ENCODE measurements at regions not wholly inside any gene's neighbourhood (a gene's known extent, or its start where the extent isn't known, plus 50 kb on each side); places are given as distances from the start of the nearest gene placed in this dataset.

DNA sequence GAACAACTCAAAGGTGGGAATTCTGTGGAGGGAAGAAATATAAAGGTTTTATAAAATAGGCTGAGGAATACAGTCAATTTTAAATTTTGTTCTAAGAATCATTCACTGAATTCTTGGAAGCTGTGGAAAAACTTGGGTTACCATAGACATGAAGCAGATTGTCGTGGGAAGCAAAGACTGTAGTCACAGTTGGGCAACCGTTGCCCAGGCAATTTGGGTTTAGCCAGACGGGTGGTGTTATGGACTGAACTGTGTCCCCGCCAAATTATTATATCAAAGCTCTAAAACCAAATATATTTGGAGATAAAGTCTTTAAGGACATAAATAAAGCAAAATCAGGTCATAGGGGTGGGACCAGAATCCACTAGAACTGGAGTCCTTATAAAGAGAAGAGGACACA is 463.7 kb upstream of the CTNND2 start:
- no peak for DNase-seq (ENCODE audit: low read depth, low spot score)

DNA sequence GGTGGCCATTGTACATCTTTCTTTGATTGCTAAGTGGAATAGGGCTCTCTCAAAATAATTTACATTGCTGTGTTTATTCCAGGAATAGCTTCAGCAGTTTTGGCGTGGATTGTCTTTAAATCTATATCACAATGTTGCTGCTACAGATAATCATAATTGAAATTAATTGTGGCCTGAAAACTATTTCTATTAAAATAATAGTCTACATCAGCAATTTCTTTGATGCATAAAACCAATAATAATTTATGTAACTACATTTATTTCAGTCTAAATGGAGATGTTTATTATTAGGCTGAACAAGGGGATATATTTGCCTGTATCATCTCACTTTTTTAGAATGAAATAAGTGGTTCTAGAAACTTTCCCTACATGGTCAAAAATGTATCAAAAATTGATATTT is 456.0 kb upstream of the CTNND2 start:
- DNase-seq (ENCODE audit: low read depth, low spot score) = no peak

DNA sequence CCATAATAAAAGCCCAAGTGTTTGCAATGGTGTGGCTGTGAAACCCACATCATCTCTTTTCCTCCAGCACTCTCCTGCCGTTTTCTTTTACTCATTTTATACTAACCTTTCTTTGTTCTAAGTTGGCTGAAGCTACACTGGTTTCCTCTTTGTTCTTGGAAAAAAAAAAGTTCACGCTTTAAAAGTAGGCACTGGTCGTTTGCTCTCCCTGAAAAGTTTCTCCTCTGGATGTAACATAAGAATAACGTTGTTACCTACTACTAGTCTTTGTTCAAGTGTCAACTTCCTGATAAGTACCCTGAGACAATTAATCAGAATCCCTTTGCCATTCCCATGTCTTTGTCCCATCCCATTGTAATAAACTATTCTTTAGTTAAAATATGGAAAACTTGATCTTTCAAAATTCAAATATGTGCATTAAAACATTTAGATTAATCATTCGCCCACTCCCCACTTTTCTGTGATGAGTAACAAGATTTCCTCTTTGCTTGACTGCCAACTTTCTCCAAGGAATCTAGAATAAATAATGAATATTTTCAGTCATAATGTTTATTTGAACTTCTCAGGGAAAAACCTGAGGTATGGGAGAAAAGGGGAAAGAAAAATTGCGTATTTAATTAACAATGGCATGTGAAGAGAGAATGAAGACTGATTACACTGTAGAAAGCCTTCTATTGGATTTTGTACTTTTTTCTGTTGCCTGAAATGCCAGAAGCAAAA is 454.3 kb upstream of the CTNND2 start:
- DNase-seq (ENCODE audit: low read depth, low spot score) = peak; percentile 23

DNA sequence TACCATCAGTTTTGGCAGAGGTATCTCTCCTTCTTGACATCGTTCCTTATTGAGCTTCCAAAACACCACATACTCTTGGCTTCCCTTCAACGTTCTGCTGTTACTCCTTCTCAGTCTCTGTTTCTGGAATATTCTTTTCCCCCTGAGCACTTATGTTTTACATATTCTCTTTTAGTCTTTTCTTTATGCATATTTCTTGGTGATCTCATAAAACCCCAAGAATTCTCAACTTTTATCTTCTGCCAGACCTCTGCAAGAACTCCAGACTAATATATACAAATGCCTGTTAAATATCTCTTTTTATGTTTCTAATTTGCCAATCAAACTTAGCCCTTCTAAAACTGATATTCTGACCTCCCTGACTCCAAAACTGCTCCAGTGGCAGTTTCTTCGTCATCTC is 453.4 kb upstream of the CTNND2 start:
- DNase-seq (ENCODE audit: low read depth, low spot score) = peak; percentile 35

DNA sequence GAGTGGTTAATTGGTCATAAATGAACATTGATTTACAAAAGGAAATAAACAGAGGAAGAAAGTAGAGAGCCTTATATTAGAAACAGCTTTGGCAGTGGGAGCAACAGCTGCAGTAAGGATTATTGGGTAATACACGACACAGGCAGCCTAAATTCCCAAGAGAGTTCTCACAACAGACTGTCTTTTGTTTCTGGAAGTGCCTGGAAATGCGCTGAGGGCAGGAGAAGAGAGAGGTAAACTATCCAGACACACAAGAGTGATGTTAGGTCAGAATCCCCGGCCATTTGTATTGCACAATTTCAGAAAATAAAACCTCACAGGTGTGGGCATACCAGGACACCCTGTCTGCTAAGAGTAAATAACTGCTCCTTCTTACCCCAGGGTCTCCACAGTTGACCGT is 450.4 kb upstream of the CTNND2 start:
- no peak for DNase-seq (ENCODE audit: low read depth, low spot score)

DNA sequence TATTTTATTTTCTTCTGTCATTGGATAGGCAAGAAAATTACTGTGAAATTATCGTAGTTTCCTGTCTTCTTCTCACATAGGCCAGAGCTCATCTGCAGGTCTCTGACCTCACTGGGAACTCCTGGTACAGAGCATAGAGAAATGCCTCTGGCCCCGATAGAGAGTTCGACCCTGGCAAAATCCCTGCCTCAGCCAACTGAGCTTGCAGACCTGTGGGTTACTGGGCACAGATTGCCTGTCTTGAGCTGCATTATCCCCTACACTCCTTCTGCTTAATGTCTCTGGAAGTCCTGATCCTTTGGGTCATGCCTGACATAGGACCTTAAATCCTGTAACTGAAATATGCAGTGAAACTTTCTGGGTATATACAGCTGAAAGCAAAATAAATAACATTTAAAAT is 439.3 kb upstream of the CTNND2 start:
- DNase-seq (ENCODE audit: low read depth, low spot score) = no peak

DNA sequence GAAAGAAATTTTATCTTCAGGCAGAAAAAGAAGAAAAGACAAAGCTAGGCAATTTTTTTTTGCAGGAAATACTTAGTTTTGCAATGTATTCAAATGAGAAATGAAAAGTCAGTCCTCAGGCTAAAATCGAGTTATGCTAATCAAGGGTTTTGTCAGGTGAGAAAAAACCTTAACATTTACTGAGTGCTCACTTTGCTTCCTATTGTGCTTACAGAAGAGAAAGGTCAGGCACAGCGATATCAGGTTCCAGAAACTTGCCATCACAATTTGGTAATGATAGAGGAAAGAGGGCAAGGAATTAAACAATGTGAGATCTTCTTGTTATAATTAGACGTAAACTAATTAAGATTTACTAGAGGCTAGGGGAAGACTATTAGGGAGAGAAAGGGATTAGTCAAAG is 431.7 kb upstream of the CTNND2 start:
- no peak for DNase-seq (ENCODE audit: low read depth, low spot score)

DNA sequence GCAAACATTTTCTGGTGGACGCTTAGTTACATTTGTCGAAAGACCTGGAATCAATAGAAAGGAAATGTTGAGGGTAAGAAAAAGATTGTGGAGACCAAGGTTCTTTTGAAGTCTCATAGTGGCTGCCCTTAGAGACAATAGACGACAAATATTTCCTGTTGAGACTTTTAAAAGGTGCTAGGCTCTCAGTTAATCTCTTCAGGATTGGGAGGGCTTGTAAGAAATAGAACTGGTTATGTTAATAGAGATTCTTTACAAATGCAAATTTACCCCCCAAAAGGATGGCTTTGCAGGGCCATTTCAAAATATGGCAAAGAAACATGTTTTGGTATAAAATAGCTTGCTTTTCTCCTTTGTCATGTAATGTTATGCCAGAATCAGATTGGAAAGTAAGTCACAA is 428.2 kb upstream of the CTNND2 start:
- DNase-seq (ENCODE audit: low read depth, low spot score) = no peak

DNA sequence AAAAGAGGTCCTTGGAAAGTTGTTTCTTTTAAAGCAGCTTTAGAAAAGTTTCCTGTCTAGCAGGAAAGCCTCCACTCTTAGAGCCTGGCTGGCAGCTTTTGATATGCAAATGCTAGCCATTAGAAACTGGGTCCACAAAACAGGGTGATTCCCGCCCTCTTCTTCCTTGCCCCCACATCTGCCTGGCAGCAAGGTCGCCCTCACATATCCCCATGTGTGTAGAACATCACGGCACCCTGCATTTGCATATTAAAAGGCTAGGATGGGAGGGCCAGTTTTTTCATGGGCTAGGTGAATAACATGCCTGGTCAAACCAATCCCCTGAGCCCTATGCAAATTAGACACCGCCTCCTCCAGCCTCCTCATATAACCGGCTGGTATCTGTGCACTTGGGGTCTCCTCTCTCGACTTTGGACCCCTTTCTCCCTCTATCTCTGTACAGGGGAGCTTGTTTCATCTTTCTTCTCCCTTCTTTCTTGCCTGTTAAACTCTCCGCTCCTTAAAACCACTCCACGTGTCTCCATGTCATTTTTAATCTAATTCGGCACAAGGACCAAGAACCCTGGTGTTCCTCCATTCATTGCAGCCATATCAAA is 426.8 kb upstream of the CTNND2 start:
- no peak for DNase-seq (ENCODE audit: low read depth, low spot score)

DNA sequence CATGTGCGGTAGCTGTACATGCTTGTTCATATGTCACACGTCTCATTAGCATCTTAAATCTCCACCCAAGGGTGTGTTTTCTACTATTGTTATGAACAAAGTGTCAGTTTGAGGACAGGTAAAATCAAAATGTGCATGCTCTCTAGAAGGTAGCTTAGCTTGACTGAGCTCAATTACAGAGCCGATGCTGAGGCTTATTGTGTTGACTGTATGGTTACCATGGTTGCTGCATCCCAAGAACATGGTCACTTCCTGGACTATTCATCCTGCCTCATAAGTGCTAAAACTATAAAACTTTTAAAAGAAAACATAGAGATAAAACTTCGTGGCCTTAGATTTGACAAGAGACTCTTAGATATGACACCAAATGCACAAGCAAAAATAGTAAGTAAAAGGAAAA is 426.1 kb upstream of the CTNND2 start:
- no peak for DNase-seq (ENCODE audit: low read depth, low spot score)

DNA sequence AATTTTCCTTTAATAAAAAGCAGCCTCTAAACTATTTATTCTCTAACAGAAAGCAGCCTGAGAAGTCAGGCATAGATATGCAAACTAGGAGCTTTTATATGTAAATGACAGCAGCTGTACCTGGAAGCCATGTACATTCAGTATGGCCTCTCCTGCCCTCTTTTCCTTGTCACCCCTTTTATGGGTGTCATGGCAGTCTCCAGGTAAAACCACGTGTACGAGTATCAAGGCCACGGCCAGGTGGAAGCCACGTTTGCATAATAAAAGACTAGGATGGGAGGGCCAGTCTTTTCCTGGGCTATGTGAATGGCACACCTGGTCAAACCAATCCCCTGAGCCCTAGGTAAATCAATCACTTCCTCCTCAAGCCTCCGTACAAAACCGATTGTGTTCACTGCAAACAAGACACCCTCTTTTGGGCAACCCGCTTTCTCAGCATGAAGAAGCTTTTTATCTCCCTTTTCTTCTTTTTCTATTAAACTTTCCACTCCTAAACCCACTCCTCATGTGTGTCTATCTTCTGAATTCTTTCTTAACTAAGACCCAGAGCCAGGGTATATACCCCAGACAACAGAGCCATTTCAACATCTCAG is 419.5 kb upstream of the CTNND2 start:
- no peak for DNase-seq (ENCODE audit: low read depth, low spot score)

DNA sequence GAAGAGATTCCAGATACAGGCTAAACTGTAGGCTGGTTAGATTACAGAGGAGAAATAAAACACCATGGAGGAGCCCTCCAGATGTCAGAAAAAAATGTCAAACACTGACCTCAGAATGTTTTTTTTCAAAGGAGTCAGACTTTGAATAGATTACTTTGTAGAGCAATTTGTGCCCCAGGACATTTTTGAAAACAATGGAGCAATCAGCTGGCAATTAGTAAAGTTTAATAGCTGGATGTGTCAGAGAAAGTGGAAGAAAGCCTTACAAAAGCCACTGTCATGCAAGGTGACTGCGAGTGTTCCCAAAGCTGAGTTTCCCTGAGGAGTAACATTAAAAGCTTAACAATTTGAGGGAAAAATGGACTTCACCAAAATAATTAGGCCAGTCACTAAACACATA is 417.8 kb upstream of the CTNND2 start:
- DNase-seq (ENCODE audit: low read depth, low spot score) = no peak

DNA sequence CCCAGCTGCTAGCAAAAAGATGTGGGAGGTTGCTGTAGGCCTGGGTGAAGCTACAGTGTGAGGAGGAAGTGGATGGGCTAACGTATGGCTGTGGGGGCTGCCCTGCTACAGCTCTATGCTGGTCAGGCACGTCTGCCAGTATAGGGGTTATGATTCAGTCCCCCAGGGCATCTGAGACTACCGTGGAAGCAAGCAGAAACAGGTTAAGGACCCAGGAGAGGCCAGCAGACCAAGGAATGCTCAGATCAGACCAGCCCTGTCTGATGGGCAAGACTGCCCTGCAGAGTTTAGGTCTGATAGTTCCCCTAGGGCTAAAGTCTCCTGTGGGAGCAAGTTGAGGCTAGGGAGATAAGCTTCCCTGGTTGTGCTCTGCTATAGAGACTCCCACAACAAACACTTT is 416.1 kb upstream of the CTNND2 start:
- no peak for DNase-seq (ENCODE audit: low read depth, low spot score)

DNA sequence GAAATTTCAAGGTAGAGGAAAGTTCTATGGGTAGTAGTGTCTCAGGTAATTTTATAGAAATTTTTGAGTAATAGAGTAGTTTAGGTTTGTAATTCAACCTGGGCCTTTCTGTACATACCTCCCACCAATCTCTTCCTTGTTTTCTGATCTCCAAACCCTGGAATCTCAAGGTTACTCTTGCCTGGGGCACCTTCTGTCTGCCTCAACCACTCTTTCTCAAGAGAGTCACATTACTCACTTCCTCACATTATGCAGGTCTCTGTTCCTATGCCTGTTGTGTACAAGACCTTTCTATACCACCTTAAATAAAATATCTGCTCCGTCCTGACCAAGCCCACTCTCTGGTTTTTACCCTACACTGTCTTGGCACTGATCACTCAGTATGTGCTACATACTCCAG is 412.6 kb upstream of the CTNND2 start:
- no peak for DNase-seq (ENCODE audit: low read depth, low spot score)

DNA sequence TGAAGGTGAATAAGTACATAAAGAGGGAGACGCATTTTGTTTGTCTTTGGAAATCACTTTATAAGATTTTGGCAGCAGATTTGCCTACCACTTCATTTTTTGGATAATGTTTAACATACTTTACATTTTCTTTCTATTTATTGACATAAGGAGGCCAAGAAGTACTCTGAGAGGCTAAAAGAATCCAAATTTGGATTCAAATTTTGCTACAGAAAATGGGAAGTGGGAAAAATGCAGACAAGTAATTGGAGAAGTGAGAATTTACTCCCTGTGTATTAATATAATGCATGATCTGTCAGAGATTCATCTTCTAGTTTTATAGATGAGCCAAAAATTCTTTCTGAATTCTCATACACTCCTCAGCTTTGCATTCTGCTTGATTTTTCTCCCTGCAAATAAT is 411.2 kb upstream of the CTNND2 start:
- no peak for DNase-seq (ENCODE audit: low read depth, low spot score)

DNA sequence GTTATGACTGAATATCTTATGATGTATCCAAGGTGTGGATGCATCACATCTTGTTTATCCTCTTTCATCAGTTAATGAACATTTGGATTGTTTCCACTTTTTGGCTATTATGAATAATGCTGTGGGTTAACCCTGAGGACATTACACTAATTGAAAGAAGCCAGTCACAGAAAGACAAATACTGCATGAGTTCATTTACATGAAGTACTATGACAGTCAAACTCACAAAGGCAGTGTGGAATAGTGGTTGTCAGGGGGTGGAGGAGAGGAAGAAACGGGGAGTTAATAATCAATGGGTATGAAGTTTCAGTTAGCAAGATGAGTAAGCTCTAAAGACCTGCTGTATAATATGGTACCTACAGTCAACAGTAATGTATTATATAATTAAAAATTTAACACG is 409.4 kb upstream of the CTNND2 start:
- no peak for DNase-seq (ENCODE audit: low read depth, low spot score)

DNA sequence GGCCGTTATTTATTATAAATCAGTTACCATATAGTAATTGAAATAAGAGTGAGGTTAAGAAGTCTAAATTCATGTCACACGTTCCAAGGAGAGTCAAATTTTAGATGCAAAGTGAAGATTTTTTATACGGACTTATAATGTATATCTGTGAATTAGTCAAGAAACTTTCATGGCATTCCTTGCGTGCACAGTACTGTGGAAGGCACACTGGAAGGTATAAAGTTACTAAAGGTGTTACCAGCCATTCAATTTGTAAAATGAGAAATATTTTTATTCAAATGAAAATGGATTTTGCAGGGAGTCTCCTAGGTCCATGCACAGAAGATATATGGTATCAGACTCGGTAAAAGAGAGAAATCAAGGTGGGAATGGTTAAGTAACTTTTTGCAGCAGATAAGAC is 408.1 kb upstream of the CTNND2 start:
- DNase-seq (ENCODE audit: low read depth, low spot score) = no peak

DNA sequence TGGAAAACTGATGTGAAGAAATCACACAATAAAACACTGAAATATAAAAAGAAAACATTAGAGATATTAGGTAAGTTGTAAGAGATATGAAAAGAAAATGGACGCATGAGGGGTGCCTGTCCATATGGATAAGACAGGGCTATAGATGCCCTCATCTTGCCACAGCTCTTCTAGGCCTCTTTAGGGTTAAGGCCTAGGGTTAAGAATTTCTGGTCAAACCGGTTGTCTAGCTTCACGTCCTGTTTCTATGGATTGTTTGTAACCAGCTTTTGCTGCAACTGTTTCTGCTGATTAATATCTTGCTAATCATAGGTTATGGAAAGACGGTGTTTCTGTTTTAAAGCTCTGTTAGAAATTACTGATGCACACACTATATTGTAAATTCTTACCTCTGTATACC is 389.9 kb upstream of the CTNND2 start:
- no peak for DNase-seq (ENCODE audit: low read depth, low spot score)

DNA sequence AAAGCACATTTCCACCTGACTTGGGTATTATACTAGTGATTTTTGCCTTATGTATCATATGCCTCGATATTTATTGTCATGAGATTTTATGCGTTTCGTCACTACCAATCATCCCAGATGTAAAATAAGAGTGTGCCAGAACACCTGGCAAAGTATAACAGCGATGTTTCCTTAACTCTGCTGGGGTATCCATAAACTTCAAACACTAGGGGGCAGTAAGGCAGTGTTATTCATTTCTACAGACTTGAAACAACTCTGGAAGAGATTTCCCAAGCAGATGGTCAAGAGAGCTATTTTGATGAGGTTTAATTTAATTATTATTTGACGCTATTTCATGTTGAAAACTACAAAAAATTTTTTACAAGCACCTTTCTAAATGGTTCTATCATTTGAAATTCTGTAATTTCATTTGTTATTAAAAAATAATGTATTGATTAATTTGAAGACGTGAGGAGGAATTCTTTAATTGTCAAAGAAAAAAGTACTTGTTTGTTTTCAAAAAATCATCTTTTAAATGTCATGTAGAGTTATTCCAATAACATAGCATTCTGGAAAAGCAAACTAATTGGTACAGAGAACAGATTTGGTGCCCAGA is 388.5 kb upstream of the CTNND2 start:
- DNase-seq (ENCODE audit: low read depth, low spot score) = peak; percentile 7

DNA sequence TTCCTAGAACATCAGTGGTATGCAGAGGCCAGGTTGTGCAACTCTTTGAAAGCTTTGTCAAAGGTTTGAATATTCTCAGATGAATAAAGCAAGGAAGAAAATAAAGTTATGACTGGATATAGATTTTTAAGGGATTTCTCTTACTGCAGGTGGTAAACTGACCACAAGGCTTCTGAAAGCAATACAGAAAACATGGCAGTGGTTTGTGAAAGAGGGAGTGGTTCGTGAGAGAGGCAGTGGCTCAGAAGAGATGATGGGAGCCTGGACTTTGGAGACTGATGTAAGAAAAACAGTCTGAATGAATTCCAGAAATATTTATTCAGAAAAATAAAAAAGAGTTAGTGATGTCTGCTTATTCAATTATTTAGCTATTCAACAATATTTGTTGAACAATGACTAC is 380.4 kb upstream of the CTNND2 start:
- no peak for DNase-seq (ENCODE audit: low read depth, low spot score)

DNA sequence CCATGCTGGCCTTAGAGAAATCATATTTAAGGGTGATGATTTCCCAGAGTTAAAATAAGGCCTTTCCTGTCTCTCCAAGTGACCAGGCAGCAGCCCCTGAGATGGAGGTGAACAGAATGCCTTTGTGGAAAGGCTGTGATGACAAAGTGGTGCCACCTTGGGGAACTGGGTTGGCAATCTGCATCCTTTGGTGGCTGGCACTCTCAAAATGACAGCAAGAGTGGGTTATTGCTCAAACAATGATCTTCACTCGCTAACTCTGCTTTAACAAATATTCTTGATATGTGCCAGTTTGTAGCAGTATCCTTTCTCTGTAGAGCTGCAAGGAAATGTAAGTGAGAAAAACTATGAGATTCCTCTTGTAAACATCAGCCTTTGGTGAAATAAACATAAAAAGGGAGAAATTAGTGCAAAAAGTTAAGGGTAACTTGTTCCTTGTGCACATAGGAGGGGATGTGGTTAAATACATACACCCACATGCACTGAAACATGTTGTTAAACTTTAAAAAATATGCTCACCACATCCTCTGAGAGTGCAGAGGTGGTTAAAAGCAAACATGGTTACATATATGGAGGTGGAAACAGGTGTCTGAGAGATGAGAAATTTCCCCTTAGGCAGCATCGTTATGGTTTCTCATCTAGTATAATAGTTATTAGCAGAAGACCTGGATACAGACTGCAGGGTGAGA is 373.4 kb upstream of the CTNND2 start:
- DNase-seq (ENCODE audit: low read depth, low spot score) = no peak

DNA sequence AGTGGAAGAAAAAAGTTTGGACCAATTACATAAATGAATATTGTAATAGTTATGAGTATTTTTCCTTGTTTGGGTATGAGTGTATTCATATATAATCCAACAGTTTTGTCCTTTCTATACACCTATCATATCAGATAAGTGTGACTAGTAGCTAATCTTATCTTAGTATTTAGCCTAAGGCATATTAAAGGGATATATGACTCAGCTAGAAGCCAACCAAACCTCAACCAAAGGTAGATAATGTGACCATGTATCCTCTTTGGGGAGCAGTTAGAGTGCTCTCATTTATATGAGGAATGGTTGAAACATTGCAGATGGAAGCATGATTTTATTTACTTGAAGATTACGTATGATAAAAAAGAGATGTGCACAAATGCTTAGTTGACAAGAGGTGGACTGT is 370.0 kb upstream of the CTNND2 start:
- DNase-seq (ENCODE audit: low read depth, low spot score) = no peak

DNA sequence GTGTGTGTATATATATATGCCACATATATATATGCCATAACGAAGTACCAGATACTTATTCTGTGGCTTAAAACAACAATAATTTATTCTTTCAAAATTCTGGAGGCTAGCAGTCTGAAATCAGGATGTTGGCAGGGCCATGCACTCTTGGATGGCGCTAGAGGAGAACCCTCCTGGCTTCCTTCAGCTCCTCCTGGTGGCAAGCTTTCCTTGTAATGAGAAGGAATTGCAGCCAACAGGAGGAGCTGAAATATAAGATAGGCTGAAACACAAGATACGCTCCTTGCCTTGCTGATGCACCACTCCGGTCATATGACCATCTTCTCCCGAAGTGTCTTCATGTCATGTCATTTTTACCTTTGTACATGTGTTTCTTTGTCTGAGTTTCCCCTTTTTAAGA is 368.1 kb upstream of the CTNND2 start:
- DNase-seq (ENCODE audit: low read depth, low spot score) = no peak

All from astrocyte of the hippocampus (primary cell).